Central memory CD8-positive, alpha-beta T cell (primary cell): ENCODE measurements at regions not wholly inside any gene's neighbourhood (a gene's known extent, or its start where the extent isn't known, plus 50 kb on each side); places are given as distances from the start of the nearest gene placed in this dataset.

Experiments used
- ATAC-seq: fragments of 150-1000 bp; cut with Tn5 transposase; replicated peaks from 2 replicates; pipeline ENCODE4 v1.10.0; 2022; ENCODE audit warnings: mild to moderate bottlenecking, moderate FRiP score, moderate number of reproducible peaks; ENCODE audit not compliant: poor library complexity, severe bottlenecking; ENCODE audit errors: extremely low read depth
- DNase-seq, 2 donors: peaks; one replicate each; pipeline ENCODE4 v3.0.0; 2021; ENCODE audit warnings: low spot score in 2 of 2
- H3K27ac Mint-ChIP-seq: one replicate; pipeline ENCODE4 v1.8.0; 2022; ENCODE audit warnings: low read depth, mild to moderate bottlenecking, moderate library complexity, mixed read lengths
- H3K27me3 Mint-ChIP-seq: one replicate; pipeline ENCODE4 v1.8.0; 2022; ENCODE audit warnings: mixed read lengths
- H3K36me3 Mint-ChIP-seq: one replicate; pipeline ENCODE4 v1.8.0; 2022; ENCODE audit warnings: mild to moderate bottlenecking, moderate library complexity, mixed read lengths; ENCODE audit not compliant: insufficient read depth
- H3K4me1 Mint-ChIP-seq: one replicate; pipeline ENCODE4 v1.8.0; 2022; ENCODE audit warnings: mixed read lengths
- H3K4me3 Mint-ChIP-seq: one replicate; pipeline ENCODE4 v1.8.0; 2022; ENCODE audit warnings: mild to moderate bottlenecking, moderate library complexity, mixed read lengths
- H3K9me3 Mint-ChIP-seq: one replicate; pipeline ENCODE4 v1.8.0; 2022; ENCODE audit warnings: mixed read lengths

DNA sequence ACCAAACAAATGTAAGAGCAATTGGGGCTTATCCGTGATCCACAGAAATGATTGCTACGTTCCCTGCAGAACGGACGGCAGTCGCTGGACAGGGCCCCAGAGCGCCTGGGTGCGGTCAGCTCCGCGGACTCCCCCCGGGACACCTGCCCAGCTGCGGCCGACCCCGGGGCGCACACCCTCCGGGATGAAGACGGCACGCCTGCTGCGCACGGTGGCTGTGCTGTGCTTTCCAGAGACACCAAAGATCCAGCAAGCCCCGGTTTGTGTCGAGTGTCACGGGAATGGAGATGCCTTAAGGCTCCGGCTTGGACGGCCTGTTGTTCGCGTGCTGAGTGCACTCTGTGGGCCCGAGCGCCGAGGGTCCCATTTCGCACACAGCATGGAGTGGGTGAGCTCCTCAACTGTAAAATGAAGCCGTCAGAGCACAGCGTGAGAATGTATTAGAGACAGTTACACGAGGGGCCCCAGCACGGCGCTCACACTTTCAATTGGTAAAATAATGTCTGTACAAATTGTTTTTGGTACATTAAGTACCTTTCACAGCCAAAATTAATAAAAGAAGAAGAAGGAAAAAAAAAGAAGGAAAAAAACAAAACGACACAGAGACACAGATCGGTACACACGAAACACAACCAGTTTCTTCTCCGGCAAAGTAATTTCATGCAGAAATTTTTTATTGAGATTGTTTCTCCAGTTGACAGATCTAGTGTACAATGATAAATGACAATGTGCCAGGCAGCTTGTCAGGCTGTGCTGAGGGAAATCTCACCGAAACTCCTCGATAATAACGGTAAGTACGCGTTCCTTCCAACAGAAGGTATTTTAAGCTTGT, 615.8 kb upstream of the SALL3 start:
- no peaks in the 10 kb centered on the region for H3K36me3 Mint-ChIP-seq
- H3K27ac Mint-ChIP-seq: no peak overlapping the region
- no peak overlapping the region for H3K4me3 Mint-ChIP-seq
- H3K4me1 Mint-ChIP-seq: no peaks in the 10 kb centered on the region
- no peaks in the 10 kb centered on the region for H3K27me3 Mint-ChIP-seq
- no peak for ATAC-seq
- H3K9me3 Mint-ChIP-seq: no peaks in the 10 kb centered on the region
- no peak for DNase-seq

DNA sequence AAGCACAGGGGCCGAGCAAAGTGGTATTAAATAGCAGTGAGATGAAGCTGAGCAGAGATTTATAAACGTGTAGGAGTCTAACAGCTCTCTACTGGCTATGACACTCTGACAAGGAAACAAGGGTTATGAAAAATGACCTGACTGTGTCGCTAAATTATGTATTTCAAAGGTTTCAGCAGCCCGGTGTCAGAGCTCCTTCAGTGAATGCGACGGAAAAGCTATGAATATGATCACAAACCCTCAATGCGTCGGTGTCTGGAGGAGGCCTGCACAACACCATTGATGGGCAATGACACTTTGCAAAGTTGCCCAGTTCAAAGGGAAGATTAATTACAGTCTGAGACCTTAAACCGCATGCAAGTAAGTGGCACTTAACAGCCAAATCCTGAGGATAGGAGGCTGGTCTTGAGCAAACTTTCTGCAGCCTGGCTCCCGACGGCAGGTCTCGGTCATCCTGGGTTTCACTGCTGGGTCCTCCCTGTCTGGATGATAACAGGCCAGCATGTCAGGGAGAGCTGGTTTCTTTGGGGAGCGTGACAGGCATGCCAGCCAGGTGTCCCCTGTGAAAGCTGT, 615.1 kb upstream of the SALL3 start:
- no peak for ATAC-seq
- H3K4me1 Mint-ChIP-seq: no peaks in the 10 kb centered on the region
- no peaks in the 10 kb centered on the region for H3K9me3 Mint-ChIP-seq
- H3K36me3 Mint-ChIP-seq: no peaks in the 10 kb centered on the region
- DNase-seq: no peak
- H3K27me3 Mint-ChIP-seq: no peaks in the 10 kb centered on the region
- H3K4me3 Mint-ChIP-seq: no peak overlapping the region
- H3K27ac Mint-ChIP-seq: no peak overlapping the region

DNA sequence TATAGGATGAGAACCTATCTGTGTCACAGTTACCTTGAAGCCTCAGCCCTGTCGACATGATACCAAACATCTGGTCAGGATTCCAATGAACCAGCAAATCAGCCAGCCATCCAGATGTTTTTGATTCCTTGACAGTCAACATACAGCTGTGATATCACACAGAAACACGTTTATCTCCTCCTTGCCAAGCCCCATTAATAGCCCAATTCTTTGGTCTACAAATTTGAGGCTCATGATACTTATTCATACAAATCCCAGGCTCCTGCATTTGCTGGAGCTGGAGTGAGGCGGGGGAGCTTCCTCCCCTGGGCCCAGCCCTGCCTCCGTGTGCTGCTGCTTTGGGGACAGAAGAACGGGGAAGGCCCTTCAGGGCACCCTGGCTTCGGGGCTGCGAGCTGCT, 611.6 kb upstream of the SALL3 start:
- no peaks in the 10 kb centered on the region for H3K36me3 Mint-ChIP-seq
- no peaks in the 10 kb centered on the region for H3K4me1 Mint-ChIP-seq
- no peak for ATAC-seq
- no peak for DNase-seq
- no peaks in the 10 kb centered on the region for H3K9me3 Mint-ChIP-seq
- no peaks in the 10 kb centered on the region for H3K27me3 Mint-ChIP-seq
- no peak overlapping the region for H3K27ac Mint-ChIP-seq
- no peak overlapping the region for H3K4me3 Mint-ChIP-seq

DNA sequence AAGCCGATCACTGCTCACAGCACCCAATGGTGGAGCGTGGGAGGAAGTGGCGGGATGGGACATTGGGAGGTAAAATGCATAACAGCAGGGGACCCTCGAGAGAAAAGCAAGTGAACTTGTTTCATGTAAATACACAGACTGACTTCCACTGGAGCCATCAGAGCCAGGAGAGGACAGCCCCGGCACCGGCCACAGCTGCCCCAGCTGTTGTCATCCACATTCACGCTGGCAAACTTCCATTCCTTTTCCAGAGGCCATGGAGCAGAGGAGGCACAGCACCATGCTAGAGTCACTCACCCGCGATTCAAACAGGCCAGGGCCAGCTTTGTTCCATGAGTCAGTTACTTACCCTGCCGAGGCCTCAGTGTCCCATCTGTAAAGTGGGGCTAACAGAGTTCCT, 610.9 kb upstream of the SALL3 start:
- H3K4me1 Mint-ChIP-seq: no peaks in the 10 kb centered on the region
- H3K9me3 Mint-ChIP-seq: no peaks in the 10 kb centered on the region
- no peak overlapping the region for H3K27ac Mint-ChIP-seq
- ATAC-seq (no peak), DNase-seq (no peak)
- H3K36me3 Mint-ChIP-seq: no peaks in the 10 kb centered on the region
- H3K27me3 Mint-ChIP-seq: no peaks in the 10 kb centered on the region
- no peak overlapping the region for H3K4me3 Mint-ChIP-seq

DNA sequence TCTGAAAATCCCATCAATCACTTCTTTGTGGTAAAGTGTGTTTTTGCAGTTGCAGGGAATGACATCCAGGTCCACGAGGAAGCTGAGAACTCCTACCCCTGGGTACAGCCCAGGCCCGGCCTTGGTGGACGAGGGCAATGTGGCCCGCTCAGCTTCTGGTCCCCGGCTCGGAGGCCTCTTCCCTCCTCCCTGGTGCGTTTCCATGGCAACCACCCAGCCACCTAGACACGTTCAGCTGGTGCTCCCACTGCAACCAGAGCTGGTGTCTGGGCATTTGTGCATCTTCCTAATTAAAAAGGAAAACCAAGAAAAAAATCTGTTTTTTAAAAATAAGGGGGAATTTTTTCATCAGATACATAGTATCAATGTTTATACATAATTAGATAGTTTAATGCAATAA, 603.6 kb upstream of the SALL3 start:
- no peaks in the 10 kb centered on the region for H3K9me3 Mint-ChIP-seq
- H3K4me1 Mint-ChIP-seq: no peaks in the 10 kb centered on the region
- ATAC-seq (no peak), DNase-seq (no peak)
- peaks cover 11% of the 10 kb centered on the region for H3K27me3 Mint-ChIP-seq
- H3K27ac Mint-ChIP-seq: no peak overlapping the region
- H3K4me3 Mint-ChIP-seq: no peak overlapping the region
- peaks cover 2% of the 10 kb centered on the region for H3K36me3 Mint-ChIP-seq

DNA sequence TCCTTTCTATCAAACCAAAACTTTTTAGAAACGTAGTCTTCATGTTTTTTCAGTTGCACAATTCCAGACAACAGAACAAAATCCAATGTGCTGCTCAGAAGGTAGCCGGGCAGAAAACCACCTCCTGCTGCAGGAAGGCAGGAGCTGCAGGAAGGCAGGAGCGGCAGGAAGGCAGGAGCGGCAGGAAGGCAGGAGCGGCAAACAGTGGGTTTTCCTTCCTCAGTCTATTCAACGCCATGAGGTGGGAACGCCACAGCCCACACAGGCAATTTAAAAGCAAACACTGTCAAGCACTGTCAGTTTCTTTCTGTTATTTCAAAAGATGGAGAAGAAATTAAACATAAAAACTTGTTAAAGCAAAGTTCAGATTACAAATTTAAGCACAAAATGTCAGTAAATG, 601.2 kb upstream of the SALL3 start:
- H3K27me3 Mint-ChIP-seq: peaks cover 14% of the 10 kb centered on the region
- H3K27ac Mint-ChIP-seq: no peak overlapping the region
- peaks cover 2% of the 10 kb centered on the region for H3K36me3 Mint-ChIP-seq
- ATAC-seq: no peak
- DNase-seq: no peak
- no peaks in the 10 kb centered on the region for H3K4me1 Mint-ChIP-seq
- peaks cover 3% of the 10 kb centered on the region for H3K9me3 Mint-ChIP-seq
- no peak overlapping the region for H3K4me3 Mint-ChIP-seq

DNA sequence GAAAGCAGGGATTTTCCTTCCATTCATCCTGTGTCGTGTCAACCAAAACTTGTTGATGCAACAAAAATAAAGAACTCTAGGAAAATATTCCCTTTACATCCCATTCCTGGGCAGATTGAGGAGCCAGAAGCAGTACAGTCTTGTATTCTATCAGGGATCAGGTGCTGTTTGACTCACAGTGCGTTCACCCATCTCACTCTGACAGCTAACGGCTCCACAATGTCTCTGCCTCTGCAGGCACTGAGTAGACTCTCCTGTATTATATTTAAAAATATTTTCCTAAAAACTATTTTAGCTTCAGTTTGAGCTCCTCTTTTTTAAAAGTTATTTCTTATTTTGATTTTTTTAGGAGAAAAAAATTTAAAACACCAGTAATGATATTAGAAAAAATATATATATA, 600.6 kb upstream of the SALL3 start:
- no peak for DNase-seq
- H3K27ac Mint-ChIP-seq: no peak overlapping the region
- H3K36me3 Mint-ChIP-seq: peaks cover 2% of the 10 kb centered on the region
- H3K4me3 Mint-ChIP-seq: no peak overlapping the region
- peaks cover 7% of the 10 kb centered on the region for H3K9me3 Mint-ChIP-seq
- no peak for ATAC-seq
- no peaks in the 10 kb centered on the region for H3K4me1 Mint-ChIP-seq
- H3K27me3 Mint-ChIP-seq: peaks cover 20% of the 10 kb centered on the region

DNA sequence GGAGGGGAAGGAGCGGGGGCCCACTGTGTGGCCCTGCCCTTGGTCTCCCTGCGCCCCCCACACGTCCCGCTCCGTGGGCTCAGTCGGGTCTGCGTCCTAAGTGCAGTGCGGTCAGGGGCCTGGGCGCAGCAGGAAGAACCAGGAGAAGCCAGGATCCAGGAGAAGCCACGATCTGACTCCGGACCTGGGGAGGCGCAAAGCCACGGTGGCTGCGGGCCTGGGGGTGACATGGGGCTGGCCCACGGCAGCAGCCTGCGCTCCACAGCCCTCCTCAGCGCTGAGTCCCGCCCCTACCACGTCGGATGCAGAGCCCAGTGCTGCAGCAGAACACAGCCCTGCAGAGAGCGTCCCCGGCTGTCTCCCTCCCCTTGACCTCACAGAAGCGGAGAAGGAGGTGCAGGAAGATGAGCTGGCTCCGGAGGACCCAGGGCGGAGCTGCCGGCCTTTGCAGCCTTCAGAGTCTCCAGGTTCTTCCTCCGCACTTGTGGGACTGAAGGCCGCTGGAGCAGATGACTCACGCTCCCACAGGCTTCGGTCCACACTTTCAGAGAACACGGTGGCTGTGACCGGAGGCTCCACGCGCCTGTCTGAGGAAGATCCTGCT, 589.2 kb upstream of the SALL3 start:
- H3K4me1 Mint-ChIP-seq: no peaks in the 10 kb centered on the region
- no peak for DNase-seq
- no peaks in the 10 kb centered on the region for H3K36me3 Mint-ChIP-seq
- no peak overlapping the region for H3K4me3 Mint-ChIP-seq
- peaks cover 18% of the 10 kb centered on the region for H3K27me3 Mint-ChIP-seq
- no peak overlapping the region for H3K27ac Mint-ChIP-seq
- H3K9me3 Mint-ChIP-seq: peaks cover 14% of the 10 kb centered on the region
- no peak for ATAC-seq

- ATAC-seq: no peak
- H3K4me1 Mint-ChIP-seq: no peaks in the 10 kb centered on the region
- H3K27me3 Mint-ChIP-seq: peaks cover 18% of the 10 kb centered on the region
- H3K4me3 Mint-ChIP-seq: no peak overlapping the region
- no peak for DNase-seq
- H3K36me3 Mint-ChIP-seq: no peaks in the 10 kb centered on the region
- H3K9me3 Mint-ChIP-seq: peaks cover 14% of the 10 kb centered on the region
- no peak overlapping the region for H3K27ac Mint-ChIP-seq
Measured at GRCh38 chr18:78390952-78391348, 588.7 kb upstream of the SALL3 start.

GRCh38 chr18:78393086-78393862, 586.3 kb upstream of the SALL3 start:
- DNase-seq (no peak), ATAC-seq (no peak)
- H3K27ac Mint-ChIP-seq: no peak overlapping the region
- H3K4me1 Mint-ChIP-seq: no peaks in the 10 kb centered on the region
- peaks cover 18% of the 10 kb centered on the region for H3K27me3 Mint-ChIP-seq
- H3K36me3 Mint-ChIP-seq: no peaks in the 10 kb centered on the region
- H3K4me3 Mint-ChIP-seq: no peak overlapping the region
- H3K9me3 Mint-ChIP-seq: peaks cover 12% of the 10 kb centered on the region

DNA sequence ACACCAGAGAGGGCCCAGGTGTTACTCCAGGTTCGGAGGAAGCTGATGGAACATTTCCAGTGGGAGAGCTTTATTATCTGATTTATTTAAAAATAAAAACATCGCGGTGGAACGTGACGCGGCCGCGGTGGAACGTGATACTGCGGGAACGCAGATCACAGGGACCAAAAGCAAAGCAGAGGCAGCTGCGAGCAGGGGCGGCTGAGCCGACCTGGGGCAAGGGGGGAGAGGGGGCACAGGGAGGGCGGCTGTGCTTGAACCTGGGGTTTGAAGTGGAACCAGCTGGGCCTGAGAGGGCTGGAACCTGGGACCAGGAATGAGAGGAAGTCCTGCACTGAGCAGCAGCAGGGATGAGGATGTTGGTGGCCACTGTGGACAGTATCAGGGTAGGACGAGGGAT, 583.5 kb upstream of the SALL3 start:
- no peak for ATAC-seq
- H3K36me3 Mint-ChIP-seq: no peaks in the 10 kb centered on the region
- no peak overlapping the region for H3K4me3 Mint-ChIP-seq
- DNase-seq: no peak
- H3K9me3 Mint-ChIP-seq: no peaks in the 10 kb centered on the region
- H3K4me1 Mint-ChIP-seq: no peaks in the 10 kb centered on the region
- no peaks in the 10 kb centered on the region for H3K27me3 Mint-ChIP-seq
- H3K27ac Mint-ChIP-seq: no peak overlapping the region

GRCh38 chr18:78396756-78397155, 582.9 kb upstream of the SALL3 start:
- Mint-ChIP-seq H3K9me3 (no peaks in the 10 kb centered on the region), H3K36me3 (no peaks in the 10 kb centered on the region), H3K4me1 (no peaks in the 10 kb centered on the region), H3K27me3 (no peaks in the 10 kb centered on the region), H3K4me3 (no peak overlapping the region), H3K27ac (no peak overlapping the region)
- no peak for ATAC-seq
- DNase-seq: no peak
